Mesenchymal stem cell (in vitro differentiated cells and primary cell): ENCODE measurements at regions not wholly inside any gene's neighbourhood (a gene's known extent, or its start where the extent isn't known, plus 50 kb on each side); places are given as distances from the start of the nearest gene placed in this dataset.
A peak's percentile ranks its signal among the peaks of the same experiment; 100 is the strongest.

Source experiments
- DNase-seq: peaks from one replicate; pipeline ENCODE4 v3.0.0-alpha.2; 2013
- H2AFZ ChIP-seq: one replicate; pipeline ENCODE4 v1.6.1; 2013; ENCODE audit warnings: low read depth, mild to moderate bottlenecking, control low read depth, inconsistent platforms, low read length, moderate library complexity
- H2AK5ac ChIP-seq: 2 replicates; pipeline ENCODE4 v1.6.1; 2013; ENCODE audit warnings: low read length, moderate library complexity, mild to moderate bottlenecking, inconsistent platforms; ENCODE audit not compliant: severe bottlenecking
- H2BK120ac ChIP-seq: one replicate; pipeline ENCODE4 v1.6.1; 2013; ENCODE audit warnings: low read depth, mild to moderate bottlenecking, inconsistent platforms, low read length, moderate library complexity
- H2BK12ac ChIP-seq, 2 experiments: one replicate each; pipeline ENCODE4 v1.6.1; 2013; ENCODE audit warnings: inconsistent platforms in 2 of 2, low read length in 2 of 2, mild to moderate bottlenecking in 2 of 2, moderate library complexity in 2 of 2, control low read depth in 1 of 2
- H2BK15ac ChIP-seq: one replicate; pipeline ENCODE4 v1.6.1; 2013; ENCODE audit warnings: mild to moderate bottlenecking, low read depth, inconsistent platforms; ENCODE audit not compliant: poor library complexity, severe bottlenecking
- H2BK5ac ChIP-seq: 2 replicates; pipeline ENCODE4 v1.6.1; 2013; ENCODE audit warnings: low read depth, mild to moderate bottlenecking, low read length, control low read depth, inconsistent platforms; ENCODE audit not compliant: poor library complexity, severe bottlenecking
- H3K14ac ChIP-seq, 2 experiments: one replicate each; pipeline ENCODE4 v1.6.1; 2013; ENCODE audit warnings: inconsistent platforms in 2 of 2, low read length in 2 of 2, control low read depth in 1 of 2, mild to moderate bottlenecking in 1 of 2, moderate library complexity in 1 of 2
- H3K18ac ChIP-seq, 2 experiments: one replicate each; pipeline ENCODE4 v1.6.1; 2013; ENCODE audit warnings: inconsistent platforms in 2 of 2, low read length in 2 of 2, control low read depth in 1 of 2, low read depth in 1 of 2, mild to moderate bottlenecking in 1 of 2
- H3K23ac ChIP-seq, 2 experiments: one replicate each; pipeline ENCODE4 v1.6.1; 2013; ENCODE audit warnings: inconsistent platforms in 2 of 2, low read length in 2 of 2, mild to moderate bottlenecking in 2 of 2, moderate library complexity in 2 of 2, control low read depth in 1 of 2
- H3K27ac ChIP-seq: 2 replicates; pipeline ENCODE4 v1.5.1; 2013; ENCODE audit warnings: mild to moderate bottlenecking, moderate library complexity, low read length, control low read depth, inconsistent platforms; ENCODE audit not compliant: poor library complexity, severe bottlenecking
- H3K27me3 ChIP-seq, 2 experiments: 2 replicates each; pipeline versions ENCODE4 v1.6.1 to v1.7.0; 2013; ENCODE audit warnings: low read length in 2 of 2, mild to moderate bottlenecking in 2 of 2, moderate library complexity in 2 of 2, control low read depth in 1 of 2, inconsistent platforms in 1 of 2; ENCODE audit not compliant: control insufficient read depth in 1 of 2, insufficient read depth in 1 of 2
- H3K36me3 ChIP-seq, 2 experiments: 2 replicates each; pipeline versions ENCODE4 v1.6.1 to v1.7.0; 2013; ENCODE audit warnings: low read length in 2 of 2, control low read depth in 1 of 2, inconsistent platforms in 1 of 2, low read depth in 1 of 2, mild to moderate bottlenecking in 1 of 2; ENCODE audit not compliant: insufficient read depth in 2 of 2, control insufficient read depth in 1 of 2
- H3K4ac ChIP-seq, 2 experiments: one replicate each; pipeline ENCODE4 v1.6.1; 2013; ENCODE audit warnings: inconsistent platforms in 2 of 2, low read length in 2 of 2, mild to moderate bottlenecking in 2 of 2, moderate library complexity in 2 of 2, control low read depth in 1 of 2, low read depth in 1 of 2
- H3K4me1 ChIP-seq: 2 replicates; pipeline ENCODE4 v1.6.1; 2013; ENCODE audit warnings: low read depth, low read length, control low read depth; ENCODE audit not compliant: control insufficient read depth, insufficient read depth
- H3K4me2 ChIP-seq: 2 replicates; pipeline ENCODE4 v1.6.1; 2013; ENCODE audit warnings: low read length, mild to moderate bottlenecking, inconsistent platforms; ENCODE audit not compliant: poor library complexity, severe bottlenecking
- H3K4me3 ChIP-seq, 2 experiments: 2 replicates each; pipeline versions ENCODE4 v1.5.1 to v1.7.0; 2013; ENCODE audit warnings: low read length in 2 of 2, mild to moderate bottlenecking in 2 of 2, control low read depth in 1 of 2, low read depth in 1 of 2; ENCODE audit not compliant: insufficient read depth in 1 of 2
- H3K79me1 ChIP-seq: replicated peaks from 2 replicates; pipeline ENCODE4 v1.6.1; 2013; ENCODE audit warnings: mild to moderate bottlenecking, control low read depth, low read length, inconsistent platforms; ENCODE audit not compliant: poor library complexity, severe bottlenecking
- H3K9ac ChIP-seq: 2 replicates; pipeline ENCODE4 v1.7.0; 2013; ENCODE audit warnings: mild to moderate bottlenecking, low read length, moderate library complexity
- H3K9me3 ChIP-seq: 2 replicates; pipeline ENCODE4 v1.7.0; 2013; ENCODE audit warnings: mild to moderate bottlenecking, low read length; ENCODE audit not compliant: control insufficient read depth
- H4K8ac ChIP-seq: one replicate; pipeline ENCODE4 v1.6.1; 2013; ENCODE audit warnings: inconsistent platforms, mild to moderate bottlenecking, low read length, moderate library complexity
- H4K91ac ChIP-seq: one replicate; pipeline ENCODE4 v1.6.1; 2013; ENCODE audit warnings: mild to moderate bottlenecking, low read length, inconsistent platforms
- WGBS: methylation state at CpG from one replicate; pipeline ENCODE4 v1.1.7; 2013; ENCODE audit warnings: mixed read lengths; 5-methylcytosine and 5-hydroxymethylcytosine counted together

DNA sequence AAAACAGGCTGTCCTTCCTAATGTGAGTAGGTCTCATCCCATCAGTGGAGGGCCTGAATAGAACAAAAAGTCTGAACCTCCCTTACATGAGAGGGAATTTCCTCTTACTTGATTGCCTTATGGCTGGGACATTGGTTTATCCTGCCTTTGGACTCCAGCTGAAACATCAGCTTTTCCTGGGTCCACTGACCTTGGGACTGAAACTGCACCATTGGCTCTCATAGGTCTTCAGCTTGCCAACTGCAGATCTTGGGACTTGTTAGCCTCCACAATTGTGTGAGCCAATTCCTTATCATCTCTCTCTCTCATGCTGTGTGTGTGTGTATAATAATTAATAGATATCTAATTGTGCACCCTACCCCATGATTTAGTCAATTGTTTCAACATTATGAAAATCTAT is 375.3 kb upstream of the DDI1 start:
- Histone ChIP-seq H3K14ac (no peak overlapping the region), H4K91ac (no peak overlapping the region), H2BK15ac (no peak overlapping the region), H3K79me1 (no peaks in the 10 kb centered on the region), H3K27me3 (no peaks in the 10 kb centered on the region), H2BK12ac (no peak overlapping the region), H2BK120ac (no peak overlapping the region), H3K4me3 (no peak overlapping the region), H3K9me3 (no peaks in the 10 kb centered on the region), H3K9ac (no peak overlapping the region), H3K18ac (no peak overlapping the region), H3K23ac (no peak overlapping the region), H2AK5ac (no peak overlapping the region), H2BK5ac (no peak overlapping the region), H3K36me3 (no peaks in the 10 kb centered on the region), H3K4me2 (no peak overlapping the region), H3K27ac (no peak overlapping the region), H3K4ac (no peak overlapping the region), H4K8ac (no peak overlapping the region), H3K4me1 (no peaks in the 10 kb centered on the region), H2AFZ (no peak overlapping the region)
- DNase-seq: no peak

DNA sequence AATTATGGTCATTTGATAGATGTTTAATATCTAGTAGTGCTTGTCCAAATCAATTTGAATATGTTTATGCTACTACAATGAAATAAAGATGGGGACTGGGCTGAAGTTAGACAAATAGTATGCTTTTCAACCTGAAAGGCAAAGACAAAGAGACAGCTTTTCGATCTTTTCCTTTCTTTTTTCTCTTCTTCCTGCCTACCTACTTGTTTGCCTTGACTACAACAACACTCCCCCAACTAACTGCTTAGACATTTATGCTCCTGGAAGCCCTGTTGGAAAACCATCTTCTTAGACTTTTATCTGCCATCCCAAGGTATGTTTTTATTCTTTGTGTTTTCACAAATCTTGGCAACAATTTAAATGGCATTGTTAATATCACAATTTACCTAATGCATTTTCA is 374.4 kb upstream of the DDI1 start:
- Histone ChIP-seq H3K14ac (no peak overlapping the region), H3K4ac (no peak overlapping the region)
- WGBS: 52% methylated on average over 1 of the region's 1 CpG

DNA sequence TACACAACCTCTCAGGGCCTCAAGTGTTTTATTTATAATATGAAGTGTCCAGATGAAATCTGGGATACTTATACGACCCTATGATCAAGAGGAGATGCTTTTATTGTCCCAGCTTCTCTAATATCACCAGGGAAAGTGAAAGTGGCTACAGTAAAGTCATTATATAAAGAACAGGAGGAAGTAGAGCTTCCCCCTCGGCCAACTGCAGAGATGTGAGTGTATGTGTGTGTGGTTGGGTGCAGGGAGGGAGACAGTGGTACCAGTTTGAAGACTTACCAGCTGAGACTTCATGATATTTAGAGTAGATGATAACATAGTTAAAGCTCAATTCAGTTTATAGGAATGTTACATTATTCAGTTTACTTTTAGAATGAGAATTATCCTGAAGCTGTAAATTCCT is 373.6 kb upstream of the DDI1 start:
- Histone ChIP-seq H2AFZ (no peak overlapping the region), H2BK12ac (no peak overlapping the region), H2BK120ac (no peak overlapping the region), H3K4ac (no peak overlapping the region), H2AK5ac (no peak overlapping the region), H3K27me3 (no peaks in the 10 kb centered on the region), H3K36me3 (no peaks in the 10 kb centered on the region), H3K9ac (no peak overlapping the region), H2BK15ac (no peak overlapping the region), H3K4me3 (no peak overlapping the region), H3K23ac (no peak overlapping the region), H3K79me1 (no peaks in the 10 kb centered on the region), H4K8ac (no peak overlapping the region), H3K27ac (no peak overlapping the region), H2BK5ac (no peak overlapping the region), H3K18ac (no peak overlapping the region), H3K9me3 (no peaks in the 10 kb centered on the region), H4K91ac (no peak overlapping the region), H3K4me2 (no peak overlapping the region), H3K14ac (no peak overlapping the region), H3K4me1 (no peaks in the 10 kb centered on the region)
- DNase-seq: peak; percentile 31
- WGBS: 50% methylated on average over 1 of the region's 2 CpGs

More for the DNA sequence above, 374.4 kb upstream of the DDI1 start:
- Histone ChIP-seq H4K8ac (no peak overlapping the region), H2BK120ac (no peak overlapping the region), H3K36me3 (no peaks in the 10 kb centered on the region), H3K23ac (no peak overlapping the region), H2BK15ac (no peak overlapping the region), H3K9me3 (no peaks in the 10 kb centered on the region), H3K4me3 (no peak overlapping the region), H4K91ac (no peak overlapping the region), H2AK5ac (no peak overlapping the region), H2BK12ac (no peak overlapping the region), H3K4me2 (no peak overlapping the region), H2AFZ (no peak overlapping the region), H3K79me1 (no peaks in the 10 kb centered on the region), H3K18ac (no peak overlapping the region), H3K9ac (no peak overlapping the region), H3K27ac (no peak overlapping the region), H2BK5ac (no peak overlapping the region), H3K4me1 (no peaks in the 10 kb centered on the region), H3K27me3 (no peaks in the 10 kb centered on the region)
- DNase-seq: no peak

DNA sequence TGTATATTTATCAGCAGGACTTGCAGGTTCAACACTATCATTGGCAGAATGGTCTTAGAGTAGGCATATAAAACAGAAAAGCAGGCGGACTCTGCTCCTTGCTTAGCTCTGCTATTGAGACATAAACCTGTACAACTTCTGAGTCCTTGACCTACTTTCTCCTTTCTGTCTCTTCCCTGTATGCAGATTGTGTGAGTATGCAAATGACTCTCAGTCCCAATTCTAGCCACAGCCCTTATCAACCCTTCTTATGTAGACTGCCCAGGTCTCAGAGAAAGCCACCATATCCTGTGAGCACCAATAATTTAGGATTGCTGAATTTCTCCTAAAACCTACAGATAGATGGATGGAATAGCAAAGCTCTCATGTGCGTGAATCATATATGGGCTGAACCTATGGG is 367.6 kb upstream of the DDI1 start:
- 100% methylated on average over 2 of the region's 2 CpGs for WGBS
- no peaks in the 10 kb centered on the region for H3K4me1 ChIP-seq
- no peaks in the 10 kb centered on the region for H3K36me3 ChIP-seq
- no peak for DNase-seq
- H3K79me1 ChIP-seq: no peaks in the 10 kb centered on the region
- H3K4me2 ChIP-seq: no peak overlapping the region
- no peak overlapping the region for H2BK12ac ChIP-seq
- H3K9ac ChIP-seq: no peak overlapping the region
- H4K8ac ChIP-seq: no peak overlapping the region
- no peak overlapping the region for H2AK5ac ChIP-seq
- no peak overlapping the region for H2BK5ac ChIP-seq
- H2AFZ ChIP-seq: no peak overlapping the region
- H3K14ac ChIP-seq: no peak overlapping the region
- H3K23ac ChIP-seq: no peak overlapping the region
- H3K27me3 ChIP-seq: no peaks in the 10 kb centered on the region
- H2BK120ac ChIP-seq: no peak overlapping the region
- H3K9me3 ChIP-seq: no peaks in the 10 kb centered on the region
- no peak overlapping the region for H4K91ac ChIP-seq
- H3K27ac ChIP-seq: no peak overlapping the region
- H2BK15ac ChIP-seq: no peak overlapping the region
- H3K4me3 ChIP-seq: no peak overlapping the region
- no peak overlapping the region for H3K18ac ChIP-seq
- no peak overlapping the region for H3K4ac ChIP-seq
